ENCODE measurements at regions not wholly inside any gene's neighbourhood (a gene's known extent, or its start where the extent isn't known, plus 50 kb on each side); places are given as distances from the start of the nearest gene placed in this dataset.

GRCh38 chr13:111511219-111511732, 190.8 kb downstream of the TEX29 start:
- Histone ChIP-seq H2AFZ (ENCODE audit: low read length) (no peak overlapping the region), H3K27me3 (replicated peaks; ENCODE audit: insufficient read depth, low read length) (no peaks in the 10 kb centered on the region), H4K20me1 (ENCODE audit: insufficient read depth, low read length) (no peaks in the 10 kb centered on the region), H3K36me3 (replicated peaks; ENCODE audit: insufficient read depth, low read length) (no peaks in the 10 kb centered on the region), H3K9me2 (replicated peaks; ENCODE audit: insufficient read depth, low read length) (no peaks in the 10 kb centered on the region), H3K4me2 (ENCODE audit: low read depth, low read length) (no peak overlapping the region), H3K9ac (ENCODE audit: low read length) (no peak overlapping the region), H3F3A (ENCODE audit: insufficient read depth, low read length) (no peaks in the 10 kb centered on the region), H3K4me3 (ENCODE audit: low read length) (no peak overlapping the region), H3K9me3 (replicated peaks; ENCODE audit: insufficient read depth, low read length) (no peaks in the 10 kb centered on the region), H3K27ac (ENCODE audit: low read length) (no peak overlapping the region), H3K79me2 (ENCODE audit: low read length) (peaks cover 3% of the 10 kb centered on the region; the same call in 1 of the 2 replicates), H3K4me1 (ENCODE audit: low read length) (no peaks in the 10 kb centered on the region)
- DNase-seq = no peak
- no peak for TF ChIP-seq EZH2phosphoT487 (IDR thresholded peaks at IDR 0.05; ENCODE audit: low read length)
- TF ChIP-seq CTCF (IDR thresholded peaks at IDR 0.05; ENCODE audit: low read length) = no peak
- no peak for TF ChIP-seq EZH2 (optimal IDR thresholded peaks at IDR 0.05; ENCODE audit: low read depth, low read length)

DNA sequence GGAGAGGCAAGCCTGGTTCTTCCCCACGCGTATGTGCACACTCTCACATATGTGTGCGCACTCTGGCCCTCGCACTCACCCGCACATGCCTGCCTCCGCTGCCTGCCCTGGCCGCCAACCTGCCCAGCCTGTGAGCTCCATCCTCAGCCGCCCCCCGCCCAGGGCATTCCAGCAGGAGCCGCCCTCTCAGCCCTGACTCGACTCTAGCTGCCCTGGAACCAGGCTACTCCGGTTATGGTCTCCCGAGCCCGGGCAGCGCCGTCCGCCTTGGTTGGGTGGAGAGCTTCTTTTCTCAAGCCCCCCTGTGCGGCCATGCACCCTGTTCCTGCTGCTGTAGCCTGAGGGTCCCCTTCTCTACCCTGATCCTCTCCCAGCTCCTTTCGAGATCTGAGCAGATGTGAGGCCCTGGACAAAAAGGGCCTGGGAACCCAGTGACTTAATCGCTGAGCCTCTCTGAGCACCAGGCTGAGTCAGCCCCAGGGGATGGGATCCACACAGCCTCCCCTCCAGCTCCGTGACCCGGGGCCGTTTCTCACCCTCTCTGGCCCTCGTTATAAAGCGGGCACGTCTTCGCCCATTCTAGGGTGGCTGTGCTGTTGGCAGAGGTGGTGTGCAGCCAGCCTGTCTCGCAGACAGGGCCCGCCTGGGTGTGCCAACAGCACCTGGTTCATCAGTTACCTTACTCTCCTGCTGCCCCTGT, 191.5 kb downstream of the TEX29 start:
- TF ChIP-seq CTCF (IDR thresholded peaks at IDR 0.05; ENCODE audit: low read length) (no peak), EZH2phosphoT487 (IDR thresholded peaks at IDR 0.05; ENCODE audit: low read length) (no peak), EZH2 (optimal IDR thresholded peaks at IDR 0.05; ENCODE audit: low read depth, low read length) (no peak)
- no peaks in the 10 kb centered on the region for H3K4me1 ChIP-seq (ENCODE audit: low read length)
- no peak for DNase-seq
- H3K9me2 ChIP-seq (replicated peaks; ENCODE audit: insufficient read depth, low read length) = no peaks in the 10 kb centered on the region
- H3F3A ChIP-seq (ENCODE audit: insufficient read depth, low read length) = no peaks in the 10 kb centered on the region
- no peaks in the 10 kb centered on the region for H3K36me3 ChIP-seq (replicated peaks; ENCODE audit: insufficient read depth, low read length)
- H3K9ac ChIP-seq (ENCODE audit: low read length) = no peak overlapping the region
- no peaks in the 10 kb centered on the region for H3K27me3 ChIP-seq (replicated peaks; ENCODE audit: insufficient read depth, low read length)
- H3K27ac ChIP-seq (ENCODE audit: low read length) = no peak overlapping the region
- no peak overlapping the region for H3K4me2 ChIP-seq (ENCODE audit: low read depth, low read length)
- H3K79me2 ChIP-seq (ENCODE audit: low read length) = peaks cover 3% of the 10 kb centered on the region; the same call in 1 of the 2 replicates
- H2AFZ ChIP-seq (ENCODE audit: low read length) = no peak overlapping the region
- no peaks in the 10 kb centered on the region for H3K9me3 ChIP-seq (replicated peaks; ENCODE audit: insufficient read depth, low read length)
- no peaks in the 10 kb centered on the region for H4K20me1 ChIP-seq (ENCODE audit: insufficient read depth, low read length)
- H3K4me3 ChIP-seq (ENCODE audit: low read length) = no peak overlapping the region

GRCh38 chr13:111512707-111513106, 192.3 kb downstream of the TEX29 start:
- DNase-seq = no peak

More at GRCh38 chr13:111512707-111513106, 192.3 kb downstream of the TEX29 start:
- Histone ChIP-seq H3F3A (ENCODE audit: insufficient read depth, low read length) (no peaks in the 10 kb centered on the region), H3K9me2 (replicated peaks; ENCODE audit: insufficient read depth, low read length) (no peaks in the 10 kb centered on the region), H3K9ac (ENCODE audit: low read length) (no peak overlapping the region), H3K27me3 (replicated peaks; ENCODE audit: insufficient read depth, low read length) (no peaks in the 10 kb centered on the region), H3K27ac (ENCODE audit: low read length) (no peak overlapping the region), H3K4me3 (ENCODE audit: low read length) (no peak overlapping the region), H3K4me2 (ENCODE audit: low read depth, low read length) (no peak overlapping the region), H3K36me3 (replicated peaks; ENCODE audit: insufficient read depth, low read length) (no peaks in the 10 kb centered on the region), H4K20me1 (ENCODE audit: insufficient read depth, low read length) (no peaks in the 10 kb centered on the region), H2AFZ (ENCODE audit: low read length) (no peak overlapping the region), H3K79me2 (ENCODE audit: low read length) (peaks cover 3% of the 10 kb centered on the region; the same call in 1 of the 2 replicates), H3K9me3 (replicated peaks; ENCODE audit: insufficient read depth, low read length) (no peaks in the 10 kb centered on the region), H3K4me1 (ENCODE audit: low read length) (no peaks in the 10 kb centered on the region)
- TF ChIP-seq EZH2phosphoT487 (IDR thresholded peaks at IDR 0.05; ENCODE audit: low read length) = no peak
